Fibroblast of the aortic adventitia (primary cell): ENCODE measurements at regions not wholly inside any gene's neighbourhood (a gene's known extent, or its start where the extent isn't known, plus 50 kb on each side); places are given as distances from the start of the nearest gene placed in this dataset.

Experiments used
- DNase-seq: peaks from one replicate; pipeline ENCODE4 v3.0.0-alpha.2; 2010; ENCODE audit warnings: low read depth
- H3K4me3 ChIP-seq: 2 replicates; pipeline ENCODE4 v1.5.1; 2011; ENCODE audit warnings: low read depth, mild to moderate bottlenecking, control low read depth, low read length, moderate library complexity
- CTCF ChIP-seq: IDR thresholded peaks from 2 replicates; pipeline ENCODE4 v1.5.1; 2011; ENCODE audit warnings: mild to moderate bottlenecking, low read length, control low read depth, inconsistent platforms; ENCODE audit not compliant: insufficient read depth

GRCh38 chr2:150594299-150594698, 106.8 kb upstream of the RND3 start:
- DNase-seq: no peak
- no peak overlapping the region for H3K4me3 ChIP-seq
- no peak for TF ChIP-seq CTCF

- DNase-seq: peak; percentile 61
- no peak overlapping the region for H3K4me3 ChIP-seq
- no peak for TF ChIP-seq CTCF
Observed at GRCh38 chr2:150591496-150592285, 104.2 kb upstream of the RND3 start.

- H3K4me3 ChIP-seq: no peak overlapping the region
- no peak for TF ChIP-seq CTCF
- DNase-seq: no peak
Observed at GRCh38 chr2:150589681-150590080, 102.2 kb upstream of the RND3 start.

GRCh38 chr2:150588506-150588870, 101.0 kb upstream of the RND3 start:
- no peak for TF ChIP-seq CTCF
- no peak for DNase-seq
- H3K4me3 ChIP-seq: no peak overlapping the region

- peak; percentile 72 for DNase-seq
- no peak overlapping the region for H3K4me3 ChIP-seq
- no peak for TF ChIP-seq CTCF
Observed at GRCh38 chr2:150587547-150588505, 100.4 kb upstream of the RND3 start.

GRCh38 chr2:150586858-150587257, 99.4 kb upstream of the RND3 start:
- H3K4me3 ChIP-seq: no peak overlapping the region
- TF ChIP-seq CTCF: no peak
- DNase-seq: peak; percentile 79
